GM12878 (cell line): ENCODE measurements at regions not wholly inside any gene's neighbourhood (a gene's known extent, or its start where the extent isn't known, plus 50 kb on each side); places are given as distances from the start of the nearest gene placed in this dataset.
A peak's percentile ranks its signal among the peaks of the same experiment; 100 is the strongest.

Experiments used
- ATAC-seq: fragments of 200-7000 bp; cut with Tn5 transposase; 3 replicates; pipeline ENCODE4 v1.9.1; 2020; ENCODE audit warnings: mild to moderate bottlenecking, moderate library complexity
- BruUV-seq: library from RNA; stranded (reverse); fragments of 400-500 nt; replicated peaks from 2 replicates; lab custom pipeline; 2021; lab: Mats Ljungman, UMichigan
- CTCF ChIA-PET: fragments of 300-600 bp; sonication (Branson Sonifier 250); formaldehyde crosslinking; extraction: SDS; loops from one replicate; lab custom pipeline; 2021; ENCODE audit warnings: inconsistent platforms; lab: Yijun Ruan, JAX
- POLR2A ChIA-PET: fragments of 350-600 bp; formaldehyde crosslinking; extraction: SDS; loops from one replicate; lab custom pipeline; 2021; ENCODE audit warnings: inconsistent platforms; lab: Charles Lee
- RAD21 ChIA-PET: fragments of 300-600 bp; sonication (Branson Sonifier 250); formaldehyde crosslinking; loops from one replicate; lab custom pipeline; 2023; ENCODE audit warnings: antibody characterized with exemption; ENCODE audit not compliant: unreplicated experiment; lab: Charles Lee
- SMC1A ChIA-PET: fragments of 300-600 bp; sonication (Branson Sonifier 250); formaldehyde crosslinking; loops from one replicate; lab custom pipeline; 2023; ENCODE audit not compliant: unreplicated experiment, uncharacterized antibody; lab: Charles Lee
- DNase-seq: peaks from one replicate; pipeline ENCODE4 v3.0.0-alpha.2; 2011; ENCODE audit warnings: low read depth, low spot score
- FAIRE-seq: peaks from 3 replicates; lab custom pipeline; 2011; peaks lifted over from hg19 to GRCh38; lab: Jason Lieb, UNC
- H2AFZ ChIP-seq: 2 replicates; pipeline ENCODE4 v1.6.0; 2011; ENCODE audit warnings: low read depth, low read length, control low read depth; ENCODE audit not compliant: control insufficient read depth
- H3K27ac ChIP-seq: 2 replicates; pipeline ENCODE4 v1.5.1; 2011; ENCODE audit warnings: control low read depth; ENCODE audit not compliant: control insufficient read depth, insufficient read depth
- H3K27me3 ChIP-seq, 2 experiments: replicated peaks in 1 of 2; 2 replicates each; pipeline versions ENCODE4 v1.6.0 to v1.6.1; 2011; ENCODE audit warnings: low read length in 1 of 2; ENCODE audit not compliant: control insufficient read depth in 2 of 2, insufficient read depth in 2 of 2
- H3K36me3 ChIP-seq, 2 experiments: 2 replicates each; pipeline ENCODE4 v1.5.1; 2011; ENCODE audit warnings: low read length in 1 of 2; ENCODE audit not compliant: control insufficient read depth in 2 of 2, insufficient read depth in 2 of 2
- H3K4me1 ChIP-seq: 2 replicates; pipeline ENCODE4 v1.6.1; 2011; ENCODE audit warnings: mild to moderate bottlenecking, low read length, moderate library complexity, mixed read lengths; ENCODE audit not compliant: control insufficient read depth, insufficient read depth
- H3K4me2 ChIP-seq: 2 replicates; pipeline ENCODE4 v1.6.0; 2011; ENCODE audit warnings: control low read depth; ENCODE audit not compliant: control insufficient read depth, insufficient read depth
- H3K4me3 ChIP-seq: fragments of 200-600 bp; sonication (generic); 2 replicates; pipeline ENCODE4 v1.5.1; 2016
- H3K79me2 ChIP-seq: 2 replicates; pipeline ENCODE4 v1.6.0; 2011; ENCODE audit warnings: low read length; ENCODE audit not compliant: control insufficient read depth, insufficient read depth
- H3K9ac ChIP-seq: 2 replicates; pipeline ENCODE4 v1.8.0; 2011; ENCODE audit warnings: low read length, control low read depth, mixed read lengths; ENCODE audit not compliant: control insufficient read depth, insufficient read depth
- H3K9me3 ChIP-seq: replicated peaks from 3 replicates; pipeline ENCODE4 v1.5.1; 2011; ENCODE audit warnings: mild to moderate bottlenecking, low read length; ENCODE audit not compliant: control insufficient read depth, insufficient read depth
- H4K20me1 ChIP-seq: 2 replicates; pipeline ENCODE4 v1.6.0; 2011; ENCODE audit not compliant: control insufficient read depth, insufficient read depth
- ATF7 ChIP-seq: fragments of 450-650 bp; IDR thresholded peaks from 2 replicates; pipeline ENCODE4 v1.6.1; 2016; ENCODE audit warnings: low read depth, mild to moderate bottlenecking
- BCLAF1 ChIP-seq: fragments of 450-650 bp; IDR thresholded peaks from 2 replicates; pipeline ENCODE4 v1.6.1; 2017; ENCODE audit warnings: antibody characterized with exemption, mild to moderate bottlenecking, moderate library complexity
- IRF4 ChIP-seq: IDR thresholded peaks from 2 replicates; pipeline ENCODE4 v1.6.1; 2011; ENCODE audit warnings: low read depth, low read length
- PBX3 ChIP-seq: IDR thresholded peaks from 2 replicates; pipeline ENCODE4 v1.6.1; 2011; ENCODE audit warnings: mild to moderate bottlenecking, low read depth, low read length, moderate library complexity; ENCODE audit not compliant: insufficient replicate concordance
- WGBS: methylation state at CpG from one replicate; pipeline ENCODE4 v1.1.6; 2016; ENCODE audit warnings: low lambda C conversion rate; ENCODE audit not compliant: insufficient replicate concordance, insufficient coverage; ENCODE audit errors: missing lambda C conversion rate; 5-methylcytosine and 5-hydroxymethylcytosine counted together
- in situ Hi-C: fragments of 300-500 bp; cut with MboI; formaldehyde crosslinking; loops from 9 replicates; pipeline ENCODE4 v1.14.3; 2018; ENCODE audit warnings: mixed read lengths
- intact Hi-C: fragments of 100-400 bp; cut with micrococcal nuclease; formaldehyde crosslinking; loops from one replicate; pipeline ENCODE4 v1.14.2; 2022; ENCODE audit not compliant: unreplicated experiment

GRCh38 chr1:80274256-80274655 is 1267.7 kb upstream of the ADGRL4 start (continued):
- TF ChIP-seq IRF4 (no peak), PBX3 (no peak)

- H3K27me3 ChIP-seq, result no peaks in the 10 kb centered on the region
- no peak overlapping the region for H2AFZ ChIP-seq
- no peaks in the 10 kb centered on the region for H4K20me1 ChIP-seq
- TF ChIP-seq BCLAF1 (no peak), ATF7 (0 out of 2 replicates have a peak, but pooled peaks have one; percentile 15)
- no peak overlapping the region for H3K4me3 ChIP-seq
- H3K4me2 ChIP-seq, result no peak overlapping the region
- in situ Hi-C loops, result no loop called here
- ChIA-PET CTCF (no interaction called here), SMC1A (no interaction called here), RAD21 (no interaction called here), POLR2A (no interaction called here)
- FAIRE-seq (no peak), DNase-seq (no peak), ATAC-seq (no peak)
- H3K9ac ChIP-seq, result no peak overlapping the region
- WGBS, result 0% methylated on average over 2 of the region's 2 CpGs
- H3K27ac ChIP-seq, result no peak overlapping the region
- no peaks in the 10 kb centered on the region for H3K4me1 ChIP-seq
- BruUV-seq, result no TSS peak
- H3K36me3 ChIP-seq, result no peaks in the 10 kb centered on the region
- H3K9me3 ChIP-seq, result no peaks in the 10 kb centered on the region
- intact Hi-C loops, result no loop called here
- H3K79me2 ChIP-seq, result no peaks in the 10 kb centered on the region
Observed at GRCh38 chr1:80272495-80272894, 1266.0 kb upstream of the ADGRL4 start.
